Karpas-422 (cell line): ENCODE measurements at regions not wholly inside any gene's neighbourhood (a gene's known extent, or its start where the extent isn't known, plus 50 kb on each side); places are given as distances from the start of the nearest gene placed in this dataset.

Source experiments
- DNase-seq: peaks from one replicate; pipeline ENCODE4 v3.0.0-alpha.2; 2015
- H2AFZ ChIP-seq: fragments of 200-600 bp; sonication (generic); 2 replicates; pipeline ENCODE4 v1.6.1; 2014; ENCODE audit warnings: antibody characterized with exemption, low read length, mixed read lengths
- H3K27ac ChIP-seq: fragments of 200-600 bp; sonication (generic); 2 replicates; pipeline ENCODE4 v1.5.1; 2014; ENCODE audit warnings: mild to moderate bottlenecking, low read length, moderate library complexity
- H3K27me3 ChIP-seq: fragments of 200-600 bp; sonication (generic); 2 replicates; pipeline ENCODE4 v1.6.1; 2014; ENCODE audit warnings: low read length, mixed read lengths
- H3K36me3 ChIP-seq: fragments of 200-600 bp; sonication (generic); 2 replicates; pipeline ENCODE4 v1.6.1; 2014; ENCODE audit warnings: low read length, mixed read lengths; ENCODE audit not compliant: insufficient read depth
- H3K4me1 ChIP-seq: fragments of 200-600 bp; sonication (generic); 2 replicates; pipeline ENCODE4 v1.6.1; 2014; ENCODE audit warnings: mild to moderate bottlenecking, low read length, mixed read lengths
- H3K4me2 ChIP-seq: fragments of 200-600 bp; sonication (generic); 2 replicates; pipeline ENCODE4 v1.6.1; 2014; ENCODE audit warnings: low read length, low read depth, mild to moderate bottlenecking; ENCODE audit not compliant: poor library complexity, severe bottlenecking
- H3K4me3 ChIP-seq: fragments of 200-600 bp; sonication (generic); 2 replicates; pipeline ENCODE4 v1.5.1; 2014; ENCODE audit warnings: mild to moderate bottlenecking, antibody characterized with exemption, low read length, mixed read lengths
- H3K79me2 ChIP-seq: fragments of 200-600 bp; sonication (generic); 2 replicates; pipeline ENCODE4 v1.6.1; 2014; ENCODE audit warnings: mild to moderate bottlenecking, low read length, mixed read lengths
- H3K9ac ChIP-seq: fragments of 200-600 bp; sonication (generic); 2 replicates; pipeline ENCODE4 v1.6.0; 2014; ENCODE audit warnings: low read length
- H3K9me2 ChIP-seq: fragments of 200-600 bp; sonication (generic), shearing (Covaris generic); replicated peaks from 2 replicates; pipeline ENCODE4 v1.6.0; 2014; ENCODE audit warnings: mild to moderate bottlenecking, low read length, moderate library complexity; ENCODE audit not compliant: insufficient read depth
- H3K9me3 ChIP-seq: fragments of 300-700, 200-600 bp; sonication (generic); 2 replicates; pipeline ENCODE4 v1.6.1; 2014; ENCODE audit warnings: low read length, mixed read lengths
- H4K20me1 ChIP-seq: fragments of 200-600 bp; sonication (generic); 2 replicates; pipeline ENCODE4 v1.6.1; 2014; ENCODE audit warnings: mild to moderate bottlenecking, antibody characterized with exemption, low read length, low read depth; ENCODE audit not compliant: insufficient read depth

DNA sequence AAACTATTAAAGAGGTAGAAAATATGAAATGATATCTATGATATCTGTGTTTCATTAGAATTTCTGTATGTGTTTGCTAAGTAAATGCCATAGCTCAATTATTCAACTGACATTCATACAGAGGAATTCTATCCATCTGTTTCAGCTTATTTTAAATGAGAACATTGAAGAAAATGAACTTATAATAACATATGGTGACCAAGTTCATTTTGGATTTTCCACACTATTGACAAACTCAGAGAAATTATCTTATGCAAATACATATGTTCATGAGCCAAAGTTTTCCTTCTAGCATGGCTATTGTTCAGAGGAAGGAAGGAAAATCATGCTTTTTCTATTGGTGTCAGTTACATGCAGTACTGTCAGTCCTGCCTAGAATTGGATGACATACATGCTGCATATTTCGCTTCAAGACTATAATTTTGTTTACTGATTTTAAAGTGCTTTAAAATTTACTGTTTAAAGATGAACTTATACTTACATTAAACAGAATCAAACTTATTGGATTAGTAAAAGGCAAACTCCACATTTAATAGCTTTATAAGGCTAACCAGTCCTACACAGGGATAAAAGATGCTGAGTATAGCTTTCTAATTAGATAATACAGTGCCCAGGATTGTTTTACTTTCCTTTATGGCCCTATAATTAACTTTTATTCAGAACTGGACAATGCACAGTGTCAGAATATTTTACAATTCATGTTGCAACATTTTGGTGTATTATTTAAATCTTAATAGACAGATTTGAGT lies 646.2 kb downstream of the TRAM1L1 start:
- no peaks in the 10 kb centered on the region for H3K9me2 ChIP-seq
- no peaks in the 10 kb centered on the region for H3K27me3 ChIP-seq
- no peak overlapping the region for H2AFZ ChIP-seq
- no peaks in the 10 kb centered on the region for H4K20me1 ChIP-seq
- H3K27ac ChIP-seq = no peak overlapping the region
- H3K9ac ChIP-seq = no peak overlapping the region
- no peak overlapping the region for H3K4me2 ChIP-seq
- no peak for DNase-seq
- H3K36me3 ChIP-seq = no peaks in the 10 kb centered on the region
- H3K79me2 ChIP-seq = no peaks in the 10 kb centered on the region
- H3K4me1 ChIP-seq = no peaks in the 10 kb centered on the region
- peaks cover 6% of the 10 kb centered on the region for H3K9me3 ChIP-seq
- H3K4me3 ChIP-seq = no peak overlapping the region

DNA sequence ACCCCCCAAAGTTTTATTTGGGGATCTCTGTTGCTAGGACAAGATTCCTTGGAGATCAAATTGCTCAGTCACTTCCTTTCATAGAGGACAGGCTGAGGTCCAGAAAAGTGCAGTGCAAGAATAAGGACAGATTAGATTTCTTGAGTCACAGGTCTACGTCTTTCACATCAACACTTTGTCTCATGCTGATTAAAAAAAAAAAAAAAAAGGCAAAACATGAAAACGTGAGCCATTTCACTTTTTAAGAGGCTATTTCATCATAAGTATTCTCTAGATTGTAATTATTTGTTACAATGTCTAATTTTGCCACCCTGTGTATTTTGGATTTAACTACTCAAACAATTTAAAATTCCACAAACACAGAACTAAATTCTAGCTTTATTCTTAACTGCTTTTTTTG lies 647.0 kb downstream of the TRAM1L1 start:
- Histone ChIP-seq H3K4me3 (no peak overlapping the region), H4K20me1 (no peaks in the 10 kb centered on the region), H3K79me2 (no peaks in the 10 kb centered on the region), H3K36me3 (no peaks in the 10 kb centered on the region), H3K9ac (no peak overlapping the region), H3K9me2 (no peaks in the 10 kb centered on the region), H3K4me1 (no peaks in the 10 kb centered on the region), H2AFZ (no peak overlapping the region), H3K4me2 (no peak overlapping the region), H3K27me3 (no peaks in the 10 kb centered on the region), H3K9me3 (peaks cover 4% of the 10 kb centered on the region; the same call in 1 of the 2 replicates), H3K27ac (no peak overlapping the region)
- no peak for DNase-seq

DNA sequence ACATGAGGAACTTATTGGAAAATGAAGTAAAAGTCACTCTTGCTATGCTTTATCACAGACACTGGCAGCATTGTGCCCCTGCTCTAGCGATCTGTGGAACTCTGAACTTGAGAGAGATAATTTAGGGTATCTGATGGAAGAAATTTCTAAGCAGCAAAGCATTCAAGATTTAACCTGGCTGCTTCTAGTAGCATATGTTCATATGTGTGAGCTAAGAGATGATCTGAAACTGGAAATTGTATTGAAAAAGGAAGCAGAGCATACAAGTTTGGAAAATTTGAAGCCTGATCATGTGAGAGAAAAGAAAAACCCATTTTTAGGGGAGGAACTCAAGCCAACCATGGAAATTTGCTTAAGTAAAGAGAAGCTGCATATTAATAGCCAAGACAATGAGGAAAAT lies 657.7 kb downstream of the TRAM1L1 start:
- no peaks in the 10 kb centered on the region for H3K79me2 ChIP-seq
- H3K9me3 ChIP-seq = peaks cover 12% of the 10 kb centered on the region; the same call in 1 of the 2 replicates
- H3K9me2 ChIP-seq = no peaks in the 10 kb centered on the region
- H2AFZ ChIP-seq = no peak overlapping the region
- H3K4me1 ChIP-seq = no peaks in the 10 kb centered on the region
- H3K4me2 ChIP-seq = no peak overlapping the region
- DNase-seq = no peak
- H3K27me3 ChIP-seq = no peaks in the 10 kb centered on the region
- no peak overlapping the region for H3K9ac ChIP-seq
- H4K20me1 ChIP-seq = no peaks in the 10 kb centered on the region
- H3K27ac ChIP-seq = no peak overlapping the region
- no peaks in the 10 kb centered on the region for H3K36me3 ChIP-seq
- H3K4me3 ChIP-seq = no peak overlapping the region

DNA sequence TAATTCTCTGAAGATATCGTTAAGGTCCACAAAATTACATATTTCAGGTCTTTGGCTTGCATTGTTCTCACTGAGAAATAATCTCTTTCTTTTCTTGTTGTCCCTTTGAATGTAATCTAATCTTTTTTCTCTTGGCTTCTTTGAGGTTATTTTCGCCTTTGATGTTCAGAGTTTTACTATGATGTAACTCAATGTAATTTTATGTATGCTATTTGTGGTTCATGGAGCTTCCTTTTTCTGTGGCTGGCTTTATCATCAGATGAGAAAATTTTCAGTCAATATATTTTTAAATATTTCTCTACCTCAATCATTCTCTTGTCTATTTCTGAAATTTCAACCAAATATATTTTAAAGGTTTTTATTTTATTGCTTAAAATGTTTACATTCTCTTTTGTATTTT lies 672.2 kb downstream of the TRAM1L1 start:
- Histone ChIP-seq H3K9me3 (peaks cover 6% of the 10 kb centered on the region), H4K20me1 (no peaks in the 10 kb centered on the region), H3K36me3 (no peaks in the 10 kb centered on the region), H3K27me3 (no peaks in the 10 kb centered on the region), H3K4me1 (no peaks in the 10 kb centered on the region), H3K9ac (no peak overlapping the region), H3K4me3 (no peak overlapping the region), H3K4me2 (no peak overlapping the region), H3K27ac (no peak overlapping the region), H2AFZ (no peak overlapping the region), H3K9me2 (no peaks in the 10 kb centered on the region), H3K79me2 (no peaks in the 10 kb centered on the region)
- DNase-seq = no peak

DNA sequence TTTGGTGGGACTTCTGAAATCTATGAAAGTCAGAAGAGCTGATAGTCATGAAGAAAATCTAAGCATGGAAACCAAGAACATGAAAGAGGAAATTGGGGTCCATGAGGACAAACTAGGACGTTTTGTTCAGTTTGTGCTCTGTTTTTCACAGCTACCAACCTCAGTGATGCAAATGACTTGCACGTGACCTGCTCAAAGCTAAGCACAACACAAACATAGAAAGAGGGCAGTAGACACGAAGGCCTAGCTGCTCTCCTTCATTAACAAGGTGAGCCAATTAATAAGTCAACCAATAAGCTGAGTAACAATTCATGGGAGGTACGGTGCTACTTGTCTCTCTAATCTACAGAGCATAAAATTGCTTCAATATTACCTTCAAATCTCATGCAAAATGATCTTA lies 684.1 kb downstream of the TRAM1L1 start:
- peaks cover 4% of the 10 kb centered on the region; the same call in 1 of the 2 replicates for H3K9me3 ChIP-seq
- no peaks in the 10 kb centered on the region for H3K36me3 ChIP-seq
- no peak overlapping the region for H3K4me2 ChIP-seq
- no peaks in the 10 kb centered on the region for H3K27me3 ChIP-seq
- H4K20me1 ChIP-seq = no peaks in the 10 kb centered on the region
- H3K4me1 ChIP-seq = no peaks in the 10 kb centered on the region
- H3K9me2 ChIP-seq = no peaks in the 10 kb centered on the region
- no peak for DNase-seq
- no peaks in the 10 kb centered on the region for H3K79me2 ChIP-seq
- no peak overlapping the region for H3K9ac ChIP-seq
- H2AFZ ChIP-seq = peak overlapping the region; percentile 36; the same call in 1 of the 2 replicates
- H3K27ac ChIP-seq = no peak overlapping the region
- no peak overlapping the region for H3K4me3 ChIP-seq

DNA sequence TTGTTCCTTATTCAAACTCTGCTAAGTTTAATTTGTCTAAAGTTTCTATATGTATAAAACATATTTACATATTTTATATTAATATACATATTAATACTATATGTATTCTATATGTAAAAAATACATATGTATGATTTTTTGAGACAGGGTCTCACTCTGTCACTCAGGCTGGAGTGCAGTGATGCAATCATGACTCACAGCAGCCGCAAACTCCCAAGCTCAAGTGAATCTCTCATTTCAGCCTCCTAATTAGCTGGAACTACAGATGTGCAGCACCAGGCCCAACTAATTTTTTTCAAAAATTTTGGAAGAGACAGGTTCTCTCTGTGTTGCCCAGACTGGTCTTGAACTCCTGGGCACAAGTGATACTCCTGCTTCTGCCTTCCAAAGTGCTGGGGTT lies 684.9 kb downstream of the TRAM1L1 start:
- H3K36me3 ChIP-seq = no peaks in the 10 kb centered on the region
- no peak overlapping the region for H3K4me2 ChIP-seq
- no peaks in the 10 kb centered on the region for H3K79me2 ChIP-seq
- H3K9ac ChIP-seq = no peak overlapping the region
- no peak for DNase-seq
- peaks cover 4% of the 10 kb centered on the region; the same call in 1 of the 2 replicates for H3K9me3 ChIP-seq
- no peaks in the 10 kb centered on the region for H3K27me3 ChIP-seq
- no peaks in the 10 kb centered on the region for H3K9me2 ChIP-seq
- H4K20me1 ChIP-seq = no peaks in the 10 kb centered on the region
- no peak overlapping the region for H3K4me3 ChIP-seq
- no peak overlapping the region for H2AFZ ChIP-seq
- H3K4me1 ChIP-seq = no peaks in the 10 kb centered on the region
- no peak overlapping the region for H3K27ac ChIP-seq

DNA sequence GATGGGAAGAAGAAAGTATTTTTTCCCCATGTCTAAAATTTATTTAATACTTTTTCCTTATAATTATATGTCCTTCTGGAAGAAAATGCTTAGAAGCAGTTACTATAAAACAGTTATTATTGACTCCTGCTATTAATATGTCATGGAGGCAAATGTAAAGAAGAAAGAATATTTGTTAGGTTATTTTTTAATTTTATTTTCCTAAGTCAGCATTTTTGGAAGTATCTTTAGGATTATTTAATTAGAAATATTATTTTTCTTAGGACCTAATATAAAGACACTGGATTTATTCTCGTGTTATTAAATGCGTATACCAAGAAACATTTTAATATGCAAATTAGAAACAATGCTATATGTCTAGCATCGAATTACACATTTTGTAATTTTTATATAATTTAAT lies 687.7 kb downstream of the TRAM1L1 start:
- no peak overlapping the region for H3K27ac ChIP-seq

DNA sequence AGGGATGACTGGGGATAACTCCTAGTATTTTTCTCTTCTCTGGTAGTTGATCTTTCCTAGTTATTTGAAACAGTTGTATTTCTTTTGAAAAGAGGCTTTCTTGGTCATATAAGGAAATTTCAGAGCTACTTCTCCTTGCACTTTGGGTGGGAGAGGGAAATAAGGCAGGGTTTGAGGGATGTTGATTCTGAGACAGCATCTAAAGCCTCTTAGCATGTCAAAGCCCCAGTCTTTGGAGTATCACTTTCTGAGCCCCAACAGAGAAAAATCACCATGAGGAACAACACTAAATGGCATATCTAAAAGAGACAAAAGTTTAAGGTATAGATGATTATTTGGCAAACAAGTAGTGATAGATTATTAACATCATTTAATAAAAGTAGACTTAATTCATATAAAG lies 688.1 kb downstream of the TRAM1L1 start:
- no peak for DNase-seq
- Histone ChIP-seq H3K4me2 (no peak overlapping the region), H4K20me1 (no peaks in the 10 kb centered on the region), H3K9ac (no peak overlapping the region), H3K79me2 (no peaks in the 10 kb centered on the region), H3K36me3 (no peaks in the 10 kb centered on the region), H3K4me3 (no peak overlapping the region), H3K27me3 (no peaks in the 10 kb centered on the region), H3K27ac (no peak overlapping the region), H2AFZ (no peak overlapping the region), H3K9me3 (0 out of 2 replicates have a peak, but pooled peaks cover 3% of the 10 kb centered on the region), H3K4me1 (no peaks in the 10 kb centered on the region), H3K9me2 (no peaks in the 10 kb centered on the region)

More for the DNA sequence above, 687.7 kb downstream of the TRAM1L1 start:
- H3K4me3 ChIP-seq = no peak overlapping the region
- no peak overlapping the region for H3K4me2 ChIP-seq
- H3K27me3 ChIP-seq = no peaks in the 10 kb centered on the region
- peaks cover 3% of the 10 kb centered on the region; the same call in 1 of the 2 replicates for H3K9me3 ChIP-seq
- no peaks in the 10 kb centered on the region for H4K20me1 ChIP-seq
- H3K4me1 ChIP-seq = no peaks in the 10 kb centered on the region
- H2AFZ ChIP-seq = no peak overlapping the region
- H3K9me2 ChIP-seq = no peaks in the 10 kb centered on the region
- no peak for DNase-seq
- no peaks in the 10 kb centered on the region for H3K36me3 ChIP-seq
- H3K79me2 ChIP-seq = no peaks in the 10 kb centered on the region
- H3K9ac ChIP-seq = no peak overlapping the region
